GM12878 (cell line): ENCODE measurements at regions not wholly inside any gene's neighbourhood (a gene's known extent, or its start where the extent isn't known, plus 50 kb on each side); places are given as distances from the start of the nearest gene placed in this dataset.

Source experiments
- ATAC-seq: fragments of 200-7000 bp; cut with Tn5 transposase; 3 replicates; pipeline ENCODE4 v1.9.1; 2020; ENCODE audit warnings: mild to moderate bottlenecking, moderate library complexity
- BruUV-seq: library from RNA; stranded (reverse); fragments of 400-500 nt; replicated peaks from 2 replicates; lab custom pipeline; 2021; lab: Mats Ljungman, UMichigan
- CTCF ChIA-PET: fragments of 300-600 bp; sonication (Branson Sonifier 250); formaldehyde crosslinking; extraction: SDS; loops from one replicate; lab custom pipeline; 2021; ENCODE audit warnings: inconsistent platforms; lab: Yijun Ruan, JAX
- POLR2A ChIA-PET: fragments of 350-600 bp; formaldehyde crosslinking; extraction: SDS; loops from one replicate; lab custom pipeline; 2021; ENCODE audit warnings: inconsistent platforms; lab: Charles Lee
- RAD21 ChIA-PET: fragments of 300-600 bp; sonication (Branson Sonifier 250); formaldehyde crosslinking; loops from one replicate; lab custom pipeline; 2023; ENCODE audit warnings: antibody characterized with exemption; ENCODE audit not compliant: unreplicated experiment; lab: Charles Lee
- SMC1A ChIA-PET: fragments of 300-600 bp; sonication (Branson Sonifier 250); formaldehyde crosslinking; loops from one replicate; lab custom pipeline; 2023; ENCODE audit not compliant: unreplicated experiment, uncharacterized antibody; lab: Charles Lee
- DNase-seq: peaks from one replicate; pipeline ENCODE4 v3.0.0-alpha.2; 2011; ENCODE audit warnings: low read depth, low spot score
- FAIRE-seq: peaks from 3 replicates; lab custom pipeline; 2011; peaks lifted over from hg19 to GRCh38; lab: Jason Lieb, UNC
- H2AFZ ChIP-seq: 2 replicates; pipeline ENCODE4 v1.6.0; 2011; ENCODE audit warnings: low read depth, low read length, control low read depth; ENCODE audit not compliant: control insufficient read depth
- H3K27ac ChIP-seq: 2 replicates; pipeline ENCODE4 v1.5.1; 2011; ENCODE audit warnings: control low read depth; ENCODE audit not compliant: control insufficient read depth, insufficient read depth
- H3K27me3 ChIP-seq, 2 experiments: replicated peaks in 1 of 2; 2 replicates each; pipeline versions ENCODE4 v1.6.0 to v1.6.1; 2011; ENCODE audit warnings: low read length in 1 of 2; ENCODE audit not compliant: control insufficient read depth in 2 of 2, insufficient read depth in 2 of 2
- H3K36me3 ChIP-seq, 2 experiments: 2 replicates each; pipeline ENCODE4 v1.5.1; 2011; ENCODE audit warnings: low read length in 1 of 2; ENCODE audit not compliant: control insufficient read depth in 2 of 2, insufficient read depth in 2 of 2
- H3K4me1 ChIP-seq: 2 replicates; pipeline ENCODE4 v1.6.1; 2011; ENCODE audit warnings: mild to moderate bottlenecking, low read length, moderate library complexity, mixed read lengths; ENCODE audit not compliant: control insufficient read depth, insufficient read depth
- H3K4me2 ChIP-seq: 2 replicates; pipeline ENCODE4 v1.6.0; 2011; ENCODE audit warnings: control low read depth; ENCODE audit not compliant: control insufficient read depth, insufficient read depth
- H3K4me3 ChIP-seq: fragments of 200-600 bp; sonication (generic); 2 replicates; pipeline ENCODE4 v1.5.1; 2016
- H3K79me2 ChIP-seq: 2 replicates; pipeline ENCODE4 v1.6.0; 2011; ENCODE audit warnings: low read length; ENCODE audit not compliant: control insufficient read depth, insufficient read depth
- H3K9ac ChIP-seq: 2 replicates; pipeline ENCODE4 v1.8.0; 2011; ENCODE audit warnings: low read length, control low read depth, mixed read lengths; ENCODE audit not compliant: control insufficient read depth, insufficient read depth
- H3K9me3 ChIP-seq: replicated peaks from 3 replicates; pipeline ENCODE4 v1.5.1; 2011; ENCODE audit warnings: mild to moderate bottlenecking, low read length; ENCODE audit not compliant: control insufficient read depth, insufficient read depth
- H4K20me1 ChIP-seq: 2 replicates; pipeline ENCODE4 v1.6.0; 2011; ENCODE audit not compliant: control insufficient read depth, insufficient read depth
- ATF7 ChIP-seq: fragments of 450-650 bp; IDR thresholded peaks from 2 replicates; pipeline ENCODE4 v1.6.1; 2016; ENCODE audit warnings: low read depth, mild to moderate bottlenecking
- EED ChIP-seq: sonication (generic); IDR thresholded peaks from 2 replicates; pipeline ENCODE4 v1.6.1; 2016; ENCODE audit warnings: antibody characterized with exemption, low read depth
- IKZF2 ChIP-seq, 2 experiments: fragments of 450-650 bp; IDR thresholded peaks; 2 replicates each; pipeline ENCODE4 v1.6.1; 2017; ENCODE audit warnings: mild to moderate bottlenecking in 2 of 2, moderate library complexity in 2 of 2
- MTA3 ChIP-seq: IDR thresholded peaks from 2 replicates; pipeline ENCODE4 v1.6.1; 2012; ENCODE audit warnings: low read length, inconsistent platforms, borderline replicate concordance
- SMAD5 ChIP-seq: IDR thresholded peaks from 2 replicates; pipeline ENCODE4 v1.6.1; 2016; ENCODE audit warnings: antibody characterized with exemption, low read depth
- WGBS: methylation state at CpG from one replicate; pipeline ENCODE4 v1.1.6; 2016; ENCODE audit warnings: low lambda C conversion rate; ENCODE audit not compliant: insufficient replicate concordance, insufficient coverage; ENCODE audit errors: missing lambda C conversion rate; 5-methylcytosine and 5-hydroxymethylcytosine counted together
- in situ Hi-C: fragments of 300-500 bp; cut with MboI; formaldehyde crosslinking; loops from 9 replicates; pipeline ENCODE4 v1.14.3; 2018; ENCODE audit warnings: mixed read lengths
- intact Hi-C: fragments of 100-400 bp; cut with micrococcal nuclease; formaldehyde crosslinking; loops from one replicate; pipeline ENCODE4 v1.14.2; 2022; ENCODE audit not compliant: unreplicated experiment
- TF ChIP-seq, protein P1 (sequence below): fragments of 450-650 bp; IDR thresholded peaks from 2 replicates; pipeline ENCODE4 v1.6.1; 2018; ENCODE audit warnings: borderline replicate concordance, mild to moderate bottlenecking; ENCODE audit not compliant: partially characterized antibody
- TF ChIP-seq, protein P2 (sequence below): fragments of 450-650 bp; IDR thresholded peaks from 2 replicates; pipeline ENCODE4 v1.6.1; 2014; ENCODE audit warnings: mild to moderate bottlenecking

DNA sequence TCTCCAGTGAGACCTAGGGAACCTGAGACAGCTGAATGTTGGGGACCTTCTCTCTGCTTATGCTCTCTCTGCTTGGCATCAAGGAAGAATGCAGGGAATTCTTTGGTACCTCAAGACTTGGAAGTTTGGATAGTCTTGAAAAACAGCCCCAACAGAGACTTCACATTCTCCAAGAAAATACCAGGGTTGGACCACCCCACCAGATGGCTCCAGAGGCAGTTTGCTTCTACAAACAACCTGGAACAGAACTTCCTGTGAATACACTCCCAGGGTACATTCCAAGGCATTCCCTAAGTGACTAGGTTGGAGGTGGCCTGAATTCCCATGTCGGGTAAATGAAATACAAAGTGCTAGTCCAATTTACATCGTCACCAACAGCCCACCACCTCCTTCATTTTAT is 314.4 kb downstream of the PMP22 start:
- no peak overlapping the region for H2AFZ ChIP-seq
- no peaks in the 10 kb centered on the region for H3K36me3 ChIP-seq
- no peaks in the 10 kb centered on the region for H3K9me3 ChIP-seq
- CTCF ChIA-PET = no interaction called here
- POLR2A ChIA-PET = no interaction called here
- DNase-seq (no peak), ATAC-seq (no peak), FAIRE-seq (no peak)
- BruUV-seq = no TSS peak
- no peak overlapping the region for H3K27ac ChIP-seq
- no peak overlapping the region for H3K4me3 ChIP-seq
- H3K27me3 ChIP-seq = no peaks in the 10 kb centered on the region
- TF ChIP-seq MTA3 = no peak
- TF ChIP-seq, protein P1, sequence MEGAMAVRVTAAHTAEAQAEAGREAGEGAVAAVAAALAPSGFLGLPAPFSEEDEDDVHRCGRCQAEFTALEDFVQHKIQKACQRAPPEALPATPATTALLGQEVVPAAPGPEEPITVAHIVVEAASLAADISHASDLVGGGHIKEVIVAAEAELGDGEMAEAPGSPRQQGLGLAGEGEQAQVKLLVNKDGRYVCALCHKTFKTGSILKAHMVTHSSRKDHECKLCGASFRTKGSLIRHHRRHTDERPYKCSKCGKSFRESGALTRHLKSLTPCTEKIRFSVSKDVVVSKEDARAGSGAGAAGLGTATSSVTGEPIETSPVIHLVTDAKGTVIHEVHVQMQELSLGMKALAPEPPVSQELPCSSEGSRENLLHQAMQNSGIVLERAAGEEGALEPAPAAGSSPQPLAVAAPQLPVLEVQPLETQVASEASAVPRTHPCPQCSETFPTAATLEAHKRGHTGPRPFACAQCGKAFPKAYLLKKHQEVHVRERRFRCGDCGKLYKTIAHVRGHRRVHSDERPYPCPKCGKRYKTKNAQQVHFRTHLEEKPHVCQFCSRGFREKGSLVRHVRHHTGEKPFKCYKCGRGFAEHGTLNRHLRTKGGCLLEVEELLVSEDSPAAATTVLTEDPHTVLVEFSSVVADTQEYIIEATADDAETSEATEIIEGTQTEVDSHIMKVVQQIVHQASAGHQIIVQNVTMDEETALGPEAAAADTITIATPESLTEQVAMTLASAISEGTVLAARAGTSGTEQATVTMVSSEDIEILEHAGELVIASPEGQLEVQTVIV = no peak
- TF ChIP-seq EED = no peak
- no peak for TF ChIP-seq ATF7
- no peak overlapping the region for H3K4me2 ChIP-seq
- no peaks in the 10 kb centered on the region for H3K4me1 ChIP-seq
- 8% methylated on average over 2 of the region's 2 CpGs for WGBS
- RAD21 ChIA-PET = no interaction called here
- in situ Hi-C loops (no loop called here), intact Hi-C loops (no loop called here)
- no peaks in the 10 kb centered on the region for H3K79me2 ChIP-seq
- SMC1A ChIA-PET = no interaction called here
- H3K9ac ChIP-seq = no peak overlapping the region
- no peaks in the 10 kb centered on the region for H4K20me1 ChIP-seq

DNA sequence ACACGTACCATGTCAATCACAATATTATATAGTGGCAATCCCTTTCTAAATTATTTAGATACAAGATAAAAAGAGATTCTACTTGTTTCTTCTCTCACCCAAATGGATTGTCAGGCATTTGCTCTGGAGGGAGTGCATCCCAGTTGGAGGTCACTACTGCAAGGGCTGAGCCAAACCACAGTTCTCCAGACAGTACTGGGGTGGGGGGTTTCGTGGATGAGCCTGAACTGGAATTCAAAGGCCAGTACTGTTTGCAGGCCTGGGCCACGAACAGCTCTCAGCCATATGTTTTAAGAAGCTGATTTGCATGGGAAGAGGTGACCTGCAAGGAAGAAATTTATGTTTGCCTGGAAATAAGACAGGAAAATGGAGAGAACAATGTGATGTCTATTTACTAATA is 314.9 kb downstream of the PMP22 start:
- no peaks in the 10 kb centered on the region for H4K20me1 ChIP-seq
- FAIRE-seq = no peak
- H3K4me3 ChIP-seq = no peak overlapping the region
- POLR2A ChIA-PET = no interaction called here
- H3K27me3 ChIP-seq = no peaks in the 10 kb centered on the region
- 26% methylated on average over 3 of the region's 3 CpGs for WGBS
- H3K4me2 ChIP-seq = no peak overlapping the region
- RAD21 ChIA-PET = interaction anchor here (0.6 kb wide), 1 partner anchor 1047 kb away, joined by 3 read pairs; no protein-coding TSS in a partner anchor
- SMC1A ChIA-PET = interaction anchor here (0.6 kb wide), 1 partner anchor 1302 kb away, joined by 3 read pairs; no protein-coding TSS in a partner anchor
- no peak for DNase-seq
- in situ Hi-C loops = no loop called here
- CTCF ChIA-PET = no interaction called here
- H3K9me3 ChIP-seq = no peaks in the 10 kb centered on the region
- ATAC-seq = no peak
- H3K36me3 ChIP-seq = no peaks in the 10 kb centered on the region
- H3K79me2 ChIP-seq = no peaks in the 10 kb centered on the region
- no peak overlapping the region for H2AFZ ChIP-seq
- no peak overlapping the region for H3K9ac ChIP-seq
- no peak overlapping the region for H3K27ac ChIP-seq
- no peaks in the 10 kb centered on the region for H3K4me1 ChIP-seq
- BruUV-seq = no TSS peak
- intact Hi-C loops = no loop called here
- TF ChIP-seq IKZF2 (IDR thresholded peaks at IDR 0.05) = no peak
- no peak for TF ChIP-seq SMAD5
- TF ChIP-seq, protein P2, sequence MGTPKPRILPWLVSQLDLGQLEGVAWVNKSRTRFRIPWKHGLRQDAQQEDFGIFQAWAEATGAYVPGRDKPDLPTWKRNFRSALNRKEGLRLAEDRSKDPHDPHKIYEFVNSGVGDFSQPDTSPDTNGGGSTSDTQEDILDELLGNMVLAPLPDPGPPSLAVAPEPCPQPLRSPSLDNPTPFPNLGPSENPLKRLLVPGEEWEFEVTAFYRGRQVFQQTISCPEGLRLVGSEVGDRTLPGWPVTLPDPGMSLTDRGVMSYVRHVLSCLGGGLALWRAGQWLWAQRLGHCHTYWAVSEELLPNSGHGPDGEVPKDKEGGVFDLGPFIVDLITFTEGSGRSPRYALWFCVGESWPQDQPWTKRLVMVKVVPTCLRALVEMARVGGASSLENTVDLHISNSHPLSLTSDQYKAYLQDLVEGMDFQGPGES = no peak
